Stomach (tissue), 4 donors: ENCODE measurements at regions not wholly inside any gene's neighbourhood (a gene's known extent, or its start where the extent isn't known, plus 50 kb on each side); places are given as distances from the start of the nearest gene placed in this dataset.

ENCODE experiments used
- CTCF ChIP-seq, 7 experiments: fragments of 450-650 bp in 4 of 7; fragments of 200-600 bp in 3 of 7; sonication (generic) in 3 of 7; IDR thresholded peaks; one replicate each; pipeline ENCODE4 v1.5.1; 2016 to 2019; ENCODE audit warnings: antibody characterized with exemption in 7 of 7, control low read depth in 2 of 7, mild to moderate bottlenecking in 1 of 7
- EP300 ChIP-seq: sonication (generic); formaldehyde crosslinking; IDR thresholded peaks from one replicate; pipeline ENCODE4 v1.6.1; 2017; ENCODE audit warnings: antibody characterized with exemption
- POLR2A ChIP-seq, 4 donors: fragments of 450-650 bp; IDR thresholded peaks; one replicate each; pipeline ENCODE4 v1.6.1; 2016; ENCODE audit warnings: antibody characterized with exemption in 4 of 4, control low read depth in 2 of 4, mild to moderate bottlenecking in 1 of 4, moderate library complexity in 1 of 4
- POLR2AphosphoS5 ChIP-seq, 3 donors: sonication (generic); formaldehyde crosslinking; IDR thresholded peaks; one replicate each; pipeline ENCODE4 v1.6.1; 2016; ENCODE audit warnings: antibody characterized with exemption in 3 of 3

- TF ChIP-seq POLR2AphosphoS5 (IDR thresholded peaks at IDR 0.05) (no peak), CTCF (IDR thresholded peaks at IDR 0.05) (no peak), EP300 (no peak), POLR2A (IDR thresholded peaks at IDR 0.05) (no peak)
Observed at GRCh38 chr11:70574725-70575347, 176.5 kb downstream of the CTTN start.
